GM12878 (cell line): ENCODE measurements at regions not wholly inside any gene's neighbourhood (a gene's known extent, or its start where the extent isn't known, plus 50 kb on each side); places are given as distances from the start of the nearest gene placed in this dataset.

Experiments
- ATAC-seq: fragments of 200-7000 bp; cut with Tn5 transposase; 3 replicates; pipeline ENCODE4 v1.9.1; 2020; ENCODE audit warnings: mild to moderate bottlenecking, moderate library complexity
- BruUV-seq: library from RNA; stranded (reverse); fragments of 400-500 nt; replicated peaks from 2 replicates; lab custom pipeline; 2021; lab: Mats Ljungman, UMichigan
- CTCF ChIA-PET: fragments of 300-600 bp; sonication (Branson Sonifier 250); formaldehyde crosslinking; extraction: SDS; loops from one replicate; lab custom pipeline; 2021; ENCODE audit warnings: inconsistent platforms; lab: Yijun Ruan, JAX
- POLR2A ChIA-PET: fragments of 350-600 bp; formaldehyde crosslinking; extraction: SDS; loops from one replicate; lab custom pipeline; 2021; ENCODE audit warnings: inconsistent platforms; lab: Charles Lee
- RAD21 ChIA-PET: fragments of 300-600 bp; sonication (Branson Sonifier 250); formaldehyde crosslinking; loops from one replicate; lab custom pipeline; 2023; ENCODE audit warnings: antibody characterized with exemption; ENCODE audit not compliant: unreplicated experiment; lab: Charles Lee
- SMC1A ChIA-PET: fragments of 300-600 bp; sonication (Branson Sonifier 250); formaldehyde crosslinking; loops from one replicate; lab custom pipeline; 2023; ENCODE audit not compliant: unreplicated experiment, uncharacterized antibody; lab: Charles Lee
- DNase-seq: peaks from one replicate; pipeline ENCODE4 v3.0.0-alpha.2; 2011; ENCODE audit warnings: low read depth, low spot score
- FAIRE-seq: peaks from 3 replicates; lab custom pipeline; 2011; peaks lifted over from hg19 to GRCh38; lab: Jason Lieb, UNC
- H2AFZ ChIP-seq: 2 replicates; pipeline ENCODE4 v1.6.0; 2011; ENCODE audit warnings: low read depth, low read length, control low read depth; ENCODE audit not compliant: control insufficient read depth
- H3K27ac ChIP-seq: 2 replicates; pipeline ENCODE4 v1.5.1; 2011; ENCODE audit warnings: control low read depth; ENCODE audit not compliant: control insufficient read depth, insufficient read depth
- H3K27me3 ChIP-seq, 2 experiments: replicated peaks in 1 of 2; 2 replicates each; pipeline versions ENCODE4 v1.6.0 to v1.6.1; 2011; ENCODE audit warnings: low read length in 1 of 2; ENCODE audit not compliant: control insufficient read depth in 2 of 2, insufficient read depth in 2 of 2
- H3K36me3 ChIP-seq, 2 experiments: 2 replicates each; pipeline ENCODE4 v1.5.1; 2011; ENCODE audit warnings: low read length in 1 of 2; ENCODE audit not compliant: control insufficient read depth in 2 of 2, insufficient read depth in 2 of 2
- H3K4me1 ChIP-seq: 2 replicates; pipeline ENCODE4 v1.6.1; 2011; ENCODE audit warnings: mild to moderate bottlenecking, low read length, moderate library complexity, mixed read lengths; ENCODE audit not compliant: control insufficient read depth, insufficient read depth
- H3K4me2 ChIP-seq: 2 replicates; pipeline ENCODE4 v1.6.0; 2011; ENCODE audit warnings: control low read depth; ENCODE audit not compliant: control insufficient read depth, insufficient read depth
- H3K4me3 ChIP-seq: fragments of 200-600 bp; sonication (generic); 2 replicates; pipeline ENCODE4 v1.5.1; 2016
- H3K79me2 ChIP-seq: 2 replicates; pipeline ENCODE4 v1.6.0; 2011; ENCODE audit warnings: low read length; ENCODE audit not compliant: control insufficient read depth, insufficient read depth
- H3K9ac ChIP-seq: 2 replicates; pipeline ENCODE4 v1.8.0; 2011; ENCODE audit warnings: low read length, control low read depth, mixed read lengths; ENCODE audit not compliant: control insufficient read depth, insufficient read depth
- H3K9me3 ChIP-seq: replicated peaks from 3 replicates; pipeline ENCODE4 v1.5.1; 2011; ENCODE audit warnings: mild to moderate bottlenecking, low read length; ENCODE audit not compliant: control insufficient read depth, insufficient read depth
- H4K20me1 ChIP-seq: 2 replicates; pipeline ENCODE4 v1.6.0; 2011; ENCODE audit not compliant: control insufficient read depth, insufficient read depth
- BACH1 ChIP-seq: fragments of 450-650 bp; IDR thresholded peaks from 2 replicates; pipeline ENCODE4 v1.6.1; 2017; ENCODE audit warnings: mild to moderate bottlenecking, borderline replicate concordance
- KAT2A ChIP-seq: conservative IDR thresholded peaks from 2 replicates; pipeline ENCODE4 v1.6.1; 2011; ENCODE audit warnings: low read depth, low read length; ENCODE audit not compliant: control insufficient read depth
- MEF2B ChIP-seq: fragments of 450-650 bp; IDR thresholded peaks from 2 replicates; pipeline ENCODE4 v1.6.1; 2018; ENCODE audit warnings: mild to moderate bottlenecking, moderate library complexity; ENCODE audit not compliant: partially characterized antibody, poor library complexity, severe bottlenecking
- RFX5 ChIP-seq: IDR thresholded peaks from 2 replicates; pipeline ENCODE4 v1.6.1; 2011; ENCODE audit warnings: low read depth, low read length, improper control_type of control experiment
- RUNX3 ChIP-seq: IDR thresholded peaks from 2 replicates; pipeline ENCODE4 v1.6.1; 2012; ENCODE audit warnings: low read length, inconsistent platforms
- SMAD1 ChIP-seq: fragments of 450-650 bp; IDR thresholded peaks from 2 replicates; pipeline ENCODE4 v1.6.1; 2018; ENCODE audit warnings: mild to moderate bottlenecking, low read depth; ENCODE audit not compliant: partially characterized antibody
- SMARCA5 ChIP-seq: fragments of 450-650 bp; IDR thresholded peaks from 2 replicates; pipeline ENCODE4 v1.6.1; 2017; ENCODE audit warnings: mild to moderate bottlenecking
- SPI1 ChIP-seq: IDR thresholded peaks from 2 replicates; pipeline ENCODE4 v1.6.1; 2011; ENCODE audit warnings: low read depth, mild to moderate bottlenecking, low read length, moderate library complexity, borderline replicate concordance; ENCODE audit not compliant: insufficient read depth
- SREBF2 ChIP-seq: IDR thresholded peaks from 2 replicates; pipeline ENCODE4 v1.6.1; 2012; ENCODE audit warnings: mild to moderate bottlenecking, low read length
- TBL1XR1 ChIP-seq: IDR thresholded peaks from 2 replicates; pipeline ENCODE4 v1.6.1; 2012; ENCODE audit warnings: low read depth, low read length, improper control_type of control experiment
- TCF3 ChIP-seq: IDR thresholded peaks from 2 replicates; pipeline ENCODE4 v1.6.1; 2012; ENCODE audit warnings: low read depth, mild to moderate bottlenecking, low read length, borderline replicate concordance; ENCODE audit not compliant: insufficient read depth
- ZNF207 ChIP-seq: fragments of 450-650 bp; IDR thresholded peaks from 2 replicates; pipeline ENCODE4 v1.6.1; 2014; ENCODE audit warnings: antibody characterized with exemption, mild to moderate bottlenecking, borderline replicate concordance
- in situ Hi-C: fragments of 300-500 bp; cut with MboI; formaldehyde crosslinking; loops from 9 replicates; pipeline ENCODE4 v1.14.3; 2018; ENCODE audit warnings: mixed read lengths
- intact Hi-C: fragments of 100-400 bp; cut with micrococcal nuclease; formaldehyde crosslinking; loops from one replicate; pipeline ENCODE4 v1.14.2; 2022; ENCODE audit not compliant: unreplicated experiment
- TF ChIP-seq, protein P1 (sequence below): IDR thresholded peaks from 2 replicates; pipeline ENCODE4 v1.6.1; 2012; ENCODE audit warnings: low read length, inconsistent platforms
- TF ChIP-seq, protein P2 (sequence below): IDR thresholded peaks from 2 replicates; pipeline ENCODE4 v1.6.1; 2012; ENCODE audit warnings: low read depth, low read length, improper control_type of control experiment
- TF ChIP-seq, protein P3 (sequence below): fragments of 450-650 bp; IDR thresholded peaks from 2 replicates; pipeline ENCODE4 v1.6.1; 2017; ENCODE audit warnings: mild to moderate bottlenecking, moderate library complexity

DNA sequence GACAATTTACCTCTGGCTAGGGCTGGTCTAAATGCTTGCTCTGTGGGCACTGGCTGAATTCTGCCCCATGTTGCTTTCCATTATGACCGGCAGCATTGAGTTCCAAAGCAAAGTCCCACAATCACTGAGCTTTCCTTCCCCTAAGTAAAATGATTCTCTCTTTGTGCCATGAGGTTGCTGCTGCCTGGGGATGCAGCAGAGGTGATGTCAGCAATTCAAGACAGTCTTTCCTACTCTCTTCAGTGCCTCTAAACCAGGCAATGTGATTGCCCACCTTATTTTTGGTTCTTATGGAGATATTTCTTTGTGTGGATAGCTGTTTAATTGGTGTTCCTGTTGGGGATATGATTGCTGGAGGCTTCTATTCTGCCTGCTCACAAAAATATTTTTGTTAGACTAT is 1043.9 kb upstream of the EPHA7 start (continued):
- TF ChIP-seq, protein P1, sequence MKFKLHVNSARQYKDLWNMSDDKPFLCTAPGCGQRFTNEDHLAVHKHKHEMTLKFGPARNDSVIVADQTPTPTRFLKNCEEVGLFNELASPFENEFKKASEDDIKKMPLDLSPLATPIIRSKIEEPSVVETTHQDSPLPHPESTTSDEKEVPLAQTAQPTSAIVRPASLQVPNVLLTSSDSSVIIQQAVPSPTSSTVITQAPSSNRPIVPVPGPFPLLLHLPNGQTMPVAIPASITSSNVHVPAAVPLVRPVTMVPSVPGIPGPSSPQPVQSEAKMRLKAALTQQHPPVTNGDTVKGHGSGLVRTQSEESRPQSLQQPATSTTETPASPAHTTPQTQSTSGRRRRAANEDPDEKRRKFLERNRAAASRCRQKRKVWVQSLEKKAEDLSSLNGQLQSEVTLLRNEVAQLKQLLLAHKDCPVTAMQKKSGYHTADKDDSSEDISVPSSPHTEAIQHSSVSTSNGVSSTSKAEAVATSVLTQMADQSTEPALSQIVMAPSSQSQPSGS = no peak
- no peak for TF ChIP-seq TCF3

DNA sequence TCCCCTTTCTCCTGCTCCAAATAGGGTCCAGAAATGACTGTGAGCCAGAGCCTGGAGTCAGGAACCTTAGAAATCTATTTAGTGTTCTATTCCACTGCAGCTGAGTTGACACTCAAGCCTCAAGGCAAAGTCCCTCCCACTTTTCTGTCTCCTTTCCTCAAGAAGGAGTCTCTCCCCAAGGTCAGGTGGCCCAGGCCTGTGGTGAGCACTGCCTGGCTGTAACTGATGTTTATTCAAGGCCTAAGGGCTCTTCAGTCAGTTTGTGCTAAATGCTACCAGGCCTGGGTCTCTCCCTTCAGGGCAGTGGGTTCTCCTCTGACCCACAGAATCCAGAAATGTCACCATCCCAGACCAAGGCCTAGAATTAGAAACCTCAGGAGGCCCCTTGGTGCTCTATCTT is 1042.9 kb upstream of the EPHA7 start:
- RAD21 ChIA-PET = no interaction called here
- Histone ChIP-seq H3K27ac (no peak overlapping the region), H3K4me2 (no peak overlapping the region), H3K79me2 (no peaks in the 10 kb centered on the region), H3K36me3 (no peaks in the 10 kb centered on the region), H3K4me3 (no peak overlapping the region), H3K4me1 (no peaks in the 10 kb centered on the region), H3K27me3 (no peaks in the 10 kb centered on the region), H4K20me1 (no peaks in the 10 kb centered on the region), H3K9ac (no peak overlapping the region), H2AFZ (no peak overlapping the region), H3K9me3 (no peaks in the 10 kb centered on the region)
- in situ Hi-C loops (no loop called here), intact Hi-C loops (no loop called here)
- SMC1A ChIA-PET = no interaction called here
- DNase-seq = no peak
- no TSS peak for BruUV-seq
- CTCF ChIA-PET = no interaction called here
- no peak for ATAC-seq
- FAIRE-seq = no peak
- TF ChIP-seq KAT2A (no peak), MEF2B (no peak), BACH1 (no peak), SPI1 (no peak), SREBF2 (no peak), SMAD1 (no peak), TBL1XR1 (no peak), ZNF207 (no peak), SMARCA5 (no peak), RFX5 (no peak), RUNX3 (no peak)
- TF ChIP-seq, protein P2, sequence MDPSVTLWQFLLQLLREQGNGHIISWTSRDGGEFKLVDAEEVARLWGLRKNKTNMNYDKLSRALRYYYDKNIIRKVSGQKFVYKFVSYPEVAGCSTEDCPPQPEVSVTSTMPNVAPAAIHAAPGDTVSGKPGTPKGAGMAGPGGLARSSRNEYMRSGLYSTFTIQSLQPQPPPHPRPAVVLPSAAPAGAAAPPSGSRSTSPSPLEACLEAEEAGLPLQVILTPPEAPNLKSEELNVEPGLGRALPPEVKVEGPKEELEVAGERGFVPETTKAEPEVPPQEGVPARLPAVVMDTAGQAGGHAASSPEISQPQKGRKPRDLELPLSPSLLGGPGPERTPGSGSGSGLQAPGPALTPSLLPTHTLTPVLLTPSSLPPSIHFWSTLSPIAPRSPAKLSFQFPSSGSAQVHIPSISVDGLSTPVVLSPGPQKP = no peak
- TF ChIP-seq, protein P3, sequence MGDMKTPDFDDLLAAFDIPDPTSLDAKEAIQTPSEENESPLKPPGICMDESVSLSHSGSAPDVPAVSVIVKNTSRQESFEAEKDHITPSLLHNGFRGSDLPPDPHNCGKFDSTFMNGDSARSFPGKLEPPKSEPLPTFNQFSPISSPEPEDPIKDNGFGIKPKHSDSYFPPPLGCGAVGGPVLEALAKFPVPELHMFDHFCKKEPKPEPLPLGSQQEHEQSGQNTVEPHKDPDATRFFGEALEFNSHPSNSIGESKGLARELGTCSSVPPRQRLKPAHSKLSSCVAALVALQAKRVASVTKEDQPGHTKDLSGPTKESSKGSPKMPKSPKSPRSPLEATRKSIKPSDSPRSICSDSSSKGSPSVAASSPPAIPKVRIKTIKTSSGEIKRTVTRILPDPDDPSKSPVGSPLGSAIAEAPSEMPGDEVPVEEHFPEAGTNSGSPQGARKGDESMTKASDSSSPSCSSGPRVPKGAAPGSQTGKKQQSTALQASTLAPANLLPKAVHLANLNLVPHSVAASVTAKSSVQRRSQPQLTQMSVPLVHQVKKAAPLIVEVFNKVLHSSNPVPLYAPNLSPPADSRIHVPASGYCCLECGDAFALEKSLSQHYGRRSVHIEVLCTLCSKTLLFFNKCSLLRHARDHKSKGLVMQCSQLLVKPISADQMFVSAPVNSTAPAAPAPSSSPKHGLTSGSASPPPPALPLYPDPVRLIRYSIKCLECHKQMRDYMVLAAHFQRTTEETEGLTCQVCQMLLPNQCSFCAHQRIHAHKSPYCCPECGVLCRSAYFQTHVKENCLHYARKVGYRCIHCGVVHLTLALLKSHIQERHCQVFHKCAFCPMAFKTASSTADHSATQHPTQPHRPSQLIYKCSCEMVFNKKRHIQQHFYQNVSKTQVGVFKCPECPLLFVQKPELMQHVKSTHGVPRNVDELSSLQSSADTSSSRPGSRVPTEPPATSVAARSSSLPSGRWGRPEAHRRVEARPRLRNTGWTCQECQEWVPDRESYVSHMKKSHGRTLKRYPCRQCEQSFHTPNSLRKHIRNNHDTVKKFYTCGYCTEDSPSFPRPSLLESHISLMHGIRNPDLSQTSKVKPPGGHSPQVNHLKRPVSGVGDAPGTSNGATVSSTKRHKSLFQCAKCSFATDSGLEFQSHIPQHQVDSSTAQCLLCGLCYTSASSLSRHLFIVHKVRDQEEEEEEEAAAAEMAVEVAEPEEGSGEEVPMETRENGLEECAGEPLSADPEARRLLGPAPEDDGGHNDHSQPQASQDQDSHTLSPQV = no peak
- POLR2A ChIA-PET = no interaction called here
